Stromal cell of bone marrow (primary cell): ENCODE measurements at regions not wholly inside any gene's neighbourhood (a gene's known extent, or its start where the extent isn't known, plus 50 kb on each side); places are given as distances from the start of the nearest gene placed in this dataset.
"Not testable (repeated sequence)": the region's sequence is repeated elsewhere in the genome, so short reads cannot be mapped to it uniquely, and the experiment has no call there.

Experiments
- DNase-seq: peaks from one replicate; pipeline ENCODE4 v3.0.0-alpha.2; 2012; ENCODE audit warnings: low read depth

GRCh38 chr4:94155404-94155803, 52.3 kb upstream of the SMARCAD1 start:
- DNase-seq = not testable (repeated sequence)

GRCh38 chr4:94156826-94157225, 50.8 kb upstream of the SMARCAD1 start:
- DNase-seq = no peak
